DMS153 treated with DMSO at 0.1 percent for 48 hours (cell line): ENCODE measurements at regions not wholly inside any gene's neighbourhood (a gene's known extent, or its start where the extent isn't known, plus 50 kb on each side); places are given as distances from the start of the nearest gene placed in this dataset.
"Not testable (repeated sequence)": the region's sequence is repeated elsewhere in the genome, so short reads cannot be mapped to it uniquely, and the experiment has no call there.

Source experiments
- DNase-seq: peaks from one replicate; lab custom pipeline; 2025; ENCODE audit not compliant: unreplicated experiment; lab: John Stamatoyannopoulos, UW

DNA sequence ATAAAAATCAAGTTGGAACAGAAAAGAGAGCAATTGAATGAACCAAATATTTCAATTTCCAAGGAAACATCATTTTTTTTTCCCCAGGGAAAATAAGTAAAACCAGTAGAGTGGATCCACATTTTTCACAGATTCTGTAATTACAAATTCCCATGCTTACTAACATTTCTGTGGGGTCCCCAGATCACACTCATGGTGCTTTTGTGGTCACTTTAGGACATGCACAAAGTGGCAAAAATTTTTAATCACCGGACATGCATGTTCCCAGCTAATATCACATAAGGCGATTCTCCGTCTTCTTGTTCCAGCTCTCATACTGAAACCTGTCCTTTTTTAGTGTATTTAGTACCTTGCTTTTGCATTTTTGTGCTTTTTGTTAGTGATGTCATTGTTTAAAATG is 748.2 kb upstream of the SLITRK1 start:
- no peak for DNase-seq

DNA sequence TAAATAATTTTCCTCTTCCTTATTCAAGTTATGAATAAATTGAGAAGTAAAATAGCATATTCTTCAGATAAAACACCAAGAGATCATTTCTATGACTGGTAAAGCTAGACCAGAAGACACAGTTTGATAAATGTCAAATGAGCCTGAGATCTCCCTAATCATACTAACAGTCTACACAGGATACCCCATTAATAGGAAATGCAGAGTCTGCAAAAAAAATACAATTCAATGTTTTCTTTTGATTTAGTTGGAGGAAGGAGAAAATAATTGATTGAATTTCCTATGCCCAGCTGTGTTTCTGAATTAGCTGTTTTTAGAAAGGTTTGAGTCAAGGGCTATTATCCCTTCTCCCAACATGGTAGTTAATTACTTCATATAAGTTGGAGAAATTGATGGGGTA is 734.6 kb upstream of the SLITRK1 start:
- DNase-seq: no peak

- DNase-seq: no peak
Measured at GRCh38 chr13:84609716-84610115, 727.4 kb upstream of the SLITRK1 start.

DNA sequence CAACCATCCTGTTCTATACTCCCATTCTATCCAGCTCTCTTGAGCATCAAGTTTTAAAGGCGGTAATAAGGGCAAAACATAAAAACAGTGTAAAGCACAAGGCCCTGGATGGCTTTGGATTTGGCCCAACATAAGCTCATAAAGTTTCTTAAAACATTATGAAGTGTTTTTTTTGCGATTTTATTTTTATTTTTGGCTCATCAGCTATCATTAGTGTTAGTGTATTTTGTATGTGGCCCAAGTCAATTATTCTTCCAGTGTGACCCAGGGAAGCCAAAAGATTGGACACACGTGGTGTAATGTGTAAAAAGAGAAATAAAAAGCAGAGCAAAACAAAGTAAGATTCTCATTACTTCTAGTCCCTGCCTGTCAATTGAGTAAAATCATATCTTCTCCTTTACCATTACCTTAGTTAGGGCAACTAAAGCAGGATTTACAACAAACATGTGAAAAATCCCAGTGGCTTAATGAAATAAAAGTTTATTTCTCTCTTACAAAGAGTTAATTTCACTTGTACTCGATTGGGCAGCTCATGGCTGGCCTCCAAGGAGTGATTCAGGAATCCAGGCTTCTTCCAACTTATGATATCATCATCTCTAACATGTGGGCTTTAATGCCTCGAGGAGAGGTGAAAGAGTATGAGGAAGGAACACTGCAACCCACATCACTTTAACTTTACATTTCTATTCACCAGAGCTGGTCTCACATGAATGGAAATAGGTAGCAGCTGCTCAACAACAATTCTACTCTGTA is 725.2 kb upstream of the SLITRK1 start:
- no peak for DNase-seq

GRCh38 chr13:84606616-84607015 is 724.3 kb upstream of the SLITRK1 start:
- DNase-seq: no peak

GRCh38 chr13:84605927-84606326 is 723.7 kb upstream of the SLITRK1 start:
- DNase-seq: no peak

- no peak for DNase-seq
Measured at GRCh38 chr13:84591444-84591843, 709.2 kb upstream of the SLITRK1 start.

DNA sequence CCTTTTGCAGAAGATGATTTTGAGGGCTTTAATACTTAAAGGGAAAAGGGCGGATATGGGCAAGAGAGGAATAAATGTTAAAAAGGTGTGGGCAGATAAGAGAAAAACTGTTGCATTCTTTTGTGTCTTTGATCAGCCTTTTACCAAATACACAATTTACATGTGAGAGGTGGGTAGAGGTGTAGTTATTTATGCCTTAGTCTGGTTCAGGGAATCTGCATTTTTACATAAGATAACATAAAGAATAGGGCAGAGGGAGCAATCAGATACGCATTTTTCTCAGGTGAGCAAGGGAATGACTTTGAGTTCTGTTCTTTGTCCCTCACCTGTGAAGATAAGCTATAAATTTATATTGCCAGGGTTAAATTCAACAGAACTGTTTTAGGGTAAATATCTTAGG is 708.4 kb upstream of the SLITRK1 start:
- no peak for DNase-seq

DNA sequence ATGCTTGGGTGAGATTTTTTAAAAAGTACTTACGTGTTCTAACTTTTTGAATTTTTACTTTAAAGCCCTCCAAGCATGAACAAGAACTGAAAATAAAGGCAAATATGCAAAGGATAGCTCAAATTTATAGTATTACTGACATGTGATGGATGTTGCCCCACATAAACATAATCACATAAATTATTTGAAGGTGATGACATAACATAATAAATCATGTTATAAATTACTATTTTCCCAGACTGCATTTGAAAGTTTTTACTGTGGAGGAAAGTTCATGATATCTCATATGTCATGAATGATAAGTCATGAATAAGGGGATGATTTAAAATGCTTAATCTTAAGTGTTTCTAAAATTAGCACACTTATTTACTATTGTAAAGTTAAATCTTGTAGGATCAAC is 705.7 kb upstream of the SLITRK1 start:
- no peak for DNase-seq

DNA sequence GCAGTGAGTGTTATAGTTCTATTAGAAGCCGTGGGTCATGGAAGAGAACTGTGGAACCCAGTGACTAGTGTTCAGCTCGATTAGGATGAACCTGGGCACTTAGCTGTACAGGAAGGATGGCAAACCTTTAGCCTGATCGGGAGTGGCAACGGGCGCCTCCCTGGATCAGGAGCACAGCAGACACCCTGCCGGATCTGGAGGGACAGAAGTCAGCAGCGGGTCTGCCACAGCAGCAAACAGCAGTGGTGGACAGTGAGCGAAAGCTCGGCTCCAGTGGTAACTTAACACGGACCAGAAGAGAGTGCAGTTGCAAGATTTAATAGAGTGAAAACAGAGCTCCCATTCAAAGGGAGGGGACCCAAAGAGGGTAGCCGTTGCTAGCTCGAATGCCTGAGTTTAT is 697.6 kb upstream of the SLITRK1 start:
- not testable (repeated sequence) for DNase-seq

DNA sequence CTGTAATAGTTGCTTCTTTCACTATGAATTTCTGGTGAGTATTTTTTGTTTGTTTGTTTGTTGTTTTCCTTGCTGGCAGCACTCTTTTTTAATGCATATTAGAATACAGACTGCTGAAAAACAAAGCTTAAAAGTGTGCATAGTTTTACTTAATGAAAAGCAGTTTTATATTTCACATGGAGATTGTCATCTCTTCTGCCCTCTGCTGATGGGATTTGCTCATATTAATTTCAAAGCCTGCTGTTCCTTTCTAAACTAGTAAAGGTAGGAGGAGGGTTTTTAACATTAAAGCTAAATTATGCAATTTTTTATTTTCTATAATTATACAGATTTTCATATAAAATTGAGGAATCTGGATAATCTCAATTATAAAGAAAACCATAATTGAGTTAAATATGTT is 692.6 kb upstream of the SLITRK1 start:
- DNase-seq: peak; percentile 24

DNA sequence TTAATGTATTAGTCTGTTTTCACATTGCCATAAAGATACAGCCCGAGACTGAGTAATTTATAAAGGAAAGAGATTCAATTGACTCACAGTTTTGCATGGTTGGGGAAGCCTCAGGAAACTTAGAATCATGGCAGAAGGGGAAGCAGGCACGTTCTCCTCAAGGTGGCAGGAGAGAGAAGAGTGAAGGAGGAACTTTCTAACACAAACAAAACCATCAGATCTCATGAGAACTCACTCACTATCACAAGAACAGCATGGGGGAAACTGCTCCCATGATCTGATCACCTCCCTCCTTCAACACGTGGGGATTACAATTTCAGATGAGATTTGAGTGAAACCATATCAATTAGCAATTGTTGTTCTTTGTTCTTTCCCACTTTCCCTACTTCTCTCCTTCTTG is 689.0 kb upstream of the SLITRK1 start:
- DNase-seq: no peak

- no peak for DNase-seq
Measured at GRCh38 chr13:84570831-84571230, 688.6 kb upstream of the SLITRK1 start.

- no peak for DNase-seq
Measured at GRCh38 chr13:84569366-84569765, 687.1 kb upstream of the SLITRK1 start.

- no peak for DNase-seq
Measured at GRCh38 chr13:84567848-84568247, 685.6 kb upstream of the SLITRK1 start.

DNA sequence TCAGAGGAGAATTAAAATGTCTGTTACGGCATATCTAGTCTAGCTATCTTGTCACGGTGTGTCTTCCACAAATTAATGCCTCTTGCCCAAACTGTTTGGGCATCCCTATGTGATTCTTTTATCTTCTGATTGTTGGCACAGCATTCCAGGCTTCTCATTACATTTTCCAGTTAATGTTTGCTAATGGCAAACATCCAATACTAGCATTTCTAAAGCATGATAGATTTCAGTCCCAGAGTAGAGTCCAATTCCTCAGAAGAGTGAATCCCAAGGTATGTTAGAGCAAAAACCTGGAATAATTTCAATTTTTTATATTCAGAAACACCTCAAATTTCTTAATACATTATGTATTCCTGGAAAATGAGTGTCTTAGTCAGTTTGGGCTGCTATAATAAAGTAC is 684.5 kb upstream of the SLITRK1 start:
- peak; percentile 15 for DNase-seq

- peak; percentile 61 for DNase-seq
Measured at GRCh38 chr13:84563611-84564010, 681.3 kb upstream of the SLITRK1 start.

- no peak for DNase-seq
Measured at GRCh38 chr13:84553227-84553626, 671.0 kb upstream of the SLITRK1 start.

DNA sequence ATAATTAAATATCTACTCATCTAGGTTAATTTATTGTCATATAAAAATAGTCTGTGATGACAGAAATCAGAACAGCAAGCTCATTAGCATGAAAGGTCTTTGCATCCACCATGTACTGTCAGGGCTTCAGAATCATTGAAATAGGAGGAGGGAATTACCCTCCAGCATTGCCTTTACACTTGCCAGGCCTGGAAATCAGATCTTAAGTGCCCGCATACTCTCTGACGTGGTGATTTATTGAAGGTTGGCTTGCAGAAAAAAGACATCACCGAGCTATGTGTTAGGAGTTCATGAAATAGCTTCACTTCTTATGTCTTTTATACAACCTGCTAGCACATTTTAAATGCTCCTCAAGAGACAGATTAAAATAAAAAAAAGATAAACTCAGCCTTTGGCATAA is 661.7 kb upstream of the SLITRK1 start:
- DNase-seq: no peak

- DNase-seq: no peak
Measured at GRCh38 chr13:84542348-84542747, 660.1 kb upstream of the SLITRK1 start.

DNA sequence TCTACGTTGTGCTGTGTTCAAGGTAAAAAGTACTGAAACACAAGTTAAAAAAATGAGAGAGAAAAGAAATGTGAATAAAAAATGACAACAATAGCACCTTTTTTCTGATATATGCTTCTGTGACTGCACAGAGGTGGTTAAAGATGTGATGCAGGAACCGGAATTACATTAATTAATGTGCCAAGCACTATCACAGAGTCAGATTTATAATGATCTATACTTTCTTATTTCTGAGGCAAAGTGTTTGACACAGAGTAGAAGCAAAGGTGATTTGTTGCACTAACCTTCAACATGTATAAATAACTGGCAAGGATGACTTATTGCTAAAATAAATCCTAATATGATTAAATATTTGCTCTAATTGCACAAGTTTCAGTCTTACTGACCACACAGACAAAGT is 654.6 kb upstream of the SLITRK1 start:
- no peak for DNase-seq

GRCh38 chr13:84528408-84529070 is 646.3 kb upstream of the SLITRK1 start:
- DNase-seq: no peak

DNA sequence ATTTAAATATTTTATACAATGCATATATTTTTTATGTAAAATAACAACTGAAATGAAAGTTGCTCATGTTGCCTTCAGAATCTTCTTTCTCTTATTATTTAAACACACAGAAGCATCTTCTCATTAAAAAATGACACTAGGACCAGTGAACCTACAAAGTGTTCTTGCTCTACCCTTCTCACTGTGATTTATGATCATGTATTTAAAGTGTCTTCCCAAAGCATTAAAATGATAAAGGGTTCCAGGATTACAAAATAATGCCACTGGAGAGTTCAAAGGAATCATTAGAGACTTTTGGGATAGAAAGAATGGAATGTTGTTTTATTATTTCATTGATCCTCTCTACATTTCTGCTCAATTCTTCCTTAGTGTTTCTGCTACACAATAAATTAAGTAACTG is 643.6 kb upstream of the SLITRK1 start:
- DNase-seq: no peak
